Activated B cell treated with CpG ODN at 0.5 μM for 24 hours (primary cell): ENCODE measurements at regions not wholly inside any gene's neighbourhood (a gene's known extent, or its start where the extent isn't known, plus 50 kb on each side); places are given as distances from the start of the nearest gene placed in this dataset.

Experiments
- ATAC-seq: fragments of 200-7000 bp; cut with Tn5 transposase; one replicate; pipeline ENCODE4 v1.10.0; 2021; ENCODE audit warnings: low read depth, mild to moderate bottlenecking, moderate library complexity
- CTCF ChIA-PET: fragments of 350-600 bp; sonication (Branson Sonifier 250); formaldehyde crosslinking; loops from one replicate; lab custom pipeline; 2021; ENCODE audit warnings: antibody characterized with exemption; lab: Charles Lee
- POLR2A ChIA-PET: fragments of 350-600 bp; sonication (Branson Sonifier 250); formaldehyde crosslinking; loops from one replicate; lab custom pipeline; 2021; ENCODE audit warnings: antibody characterized with exemption; lab: Charles Lee
- DNase-seq: peaks from one replicate; pipeline ENCODE4 v3.0.0; 2022
- H3K27ac Mint-ChIP-seq: one replicate; pipeline ENCODE4 v1.8.0; 2020; ENCODE audit warnings: mixed read lengths
- H3K27me3 Mint-ChIP-seq: one replicate; pipeline ENCODE4 v1.8.0; 2021; ENCODE audit warnings: mixed read lengths
- H3K36me3 Mint-ChIP-seq: one replicate; pipeline ENCODE4 v1.8.0; 2021; ENCODE audit warnings: low read depth, mixed read lengths
- H3K4me1 Mint-ChIP-seq: one replicate; pipeline ENCODE4 v1.8.0; 2021; ENCODE audit warnings: mixed read lengths
- H3K4me3 Mint-ChIP-seq: one replicate; pipeline ENCODE4 v1.8.0; 2020; ENCODE audit warnings: mild to moderate bottlenecking, mixed read lengths
- H3K9me3 Mint-ChIP-seq: one replicate; pipeline ENCODE4 v1.8.0; 2020; ENCODE audit warnings: mixed read lengths
- CTCF ChIP-seq: fragments of 200-600 bp; IDR thresholded peaks from one replicate; pipeline ENCODE4 v1.8.0; 2022; ENCODE audit warnings: antibody characterized with exemption, mild to moderate bottlenecking
- intact Hi-C: fragments of 100-400 bp; cut with micrococcal nuclease; formaldehyde crosslinking; loops from one replicate; pipeline ENCODE4 v1.15.1; 2024

- Mint-ChIP-seq H3K4me1 (peaks cover 8% of the 10 kb centered on the region), H3K36me3 (no peaks in the 10 kb centered on the region), H3K4me3 (no peak overlapping the region), H3K9me3 (no peaks in the 10 kb centered on the region), H3K27ac (no peak overlapping the region), H3K27me3 (peaks cover 56% of the 10 kb centered on the region)
- ChIA-PET POLR2A (no interaction called here), CTCF (no interaction called here)
- intact Hi-C loops = no loop called here
- ATAC-seq (no peak), DNase-seq (no peak)
- TF ChIP-seq CTCF = no peak
Measured at GRCh38 chr2:203812294-203813221, 55.0 kb upstream of the CTLA4 start.

GRCh38 chr2:203813684-203814083 is 53.9 kb upstream of the CTLA4 start:
- H3K4me3 Mint-ChIP-seq = no peak overlapping the region
- TF ChIP-seq CTCF = no peak
- H3K36me3 Mint-ChIP-seq = no peaks in the 10 kb centered on the region
- no peak overlapping the region for H3K27ac Mint-ChIP-seq
- DNase-seq (no peak), ATAC-seq (no peak)
- POLR2A ChIA-PET = no interaction called here
- H3K27me3 Mint-ChIP-seq = peaks cover 58% of the 10 kb centered on the region
- peaks cover 8% of the 10 kb centered on the region for H3K4me1 Mint-ChIP-seq
- intact Hi-C loops = loop anchor here (2.0 kb wide), 1 partner anchor 983 kb away; no protein-coding TSS in a partner anchor
- no peaks in the 10 kb centered on the region for H3K9me3 Mint-ChIP-seq
- CTCF ChIA-PET = no interaction called here

GRCh38 chr2:203814661-203815540 is 52.7 kb upstream of the CTLA4 start:
- POLR2A ChIA-PET = no interaction called here
- Mint-ChIP-seq H3K4me3 (no peak overlapping the region), H3K27me3 (peaks cover 61% of the 10 kb centered on the region), H3K9me3 (no peaks in the 10 kb centered on the region), H3K36me3 (no peaks in the 10 kb centered on the region), H3K4me1 (peaks cover 8% of the 10 kb centered on the region), H3K27ac (no peak overlapping the region)
- ATAC-seq (peak; percentile 76), DNase-seq (no peak)
- no peak for TF ChIP-seq CTCF
- intact Hi-C loops = loop anchor here (1.0 to 5.0 kb wide), 5 partner anchors 92 to 984 kb away; no protein-coding TSS in a partner anchor
- CTCF ChIA-PET = interaction anchor here (0.6 to 1.7 kb wide), 3 partner anchors 95 to 900 kb away, joined by 3 to 13 read pairs (median 3); no protein-coding TSS in a partner anchor

- Mint-ChIP-seq H3K9me3 (no peaks in the 10 kb centered on the region), H3K27ac (no peak overlapping the region), H3K4me1 (peaks cover 8% of the 10 kb centered on the region), H3K4me3 (no peak overlapping the region), H3K36me3 (no peaks in the 10 kb centered on the region), H3K27me3 (peaks cover 59% of the 10 kb centered on the region)
- intact Hi-C loops = loop anchor here (1.0 to 5.0 kb wide), 5 partner anchors 92 to 985 kb away; no protein-coding TSS in a partner anchor
- DNase-seq (no peak), ATAC-seq (no peak)
- TF ChIP-seq CTCF = no peak
- ChIA-PET POLR2A (no interaction called here), CTCF (interaction anchor here (0.6 to 1.7 kb wide), 3 partner anchors 94 to 901 kb away, joined by 3 to 13 read pairs (median 3); no protein-coding TSS in a partner anchor)
Measured at GRCh38 chr2:203815541-203815898, 52.1 kb upstream of the CTLA4 start.
